ENCODE measurements at regions not wholly inside any gene's neighbourhood (a gene's known extent, or its start where the extent isn't known, plus 50 kb on each side); places are given as distances from the start of the nearest gene placed in this dataset.

DNA sequence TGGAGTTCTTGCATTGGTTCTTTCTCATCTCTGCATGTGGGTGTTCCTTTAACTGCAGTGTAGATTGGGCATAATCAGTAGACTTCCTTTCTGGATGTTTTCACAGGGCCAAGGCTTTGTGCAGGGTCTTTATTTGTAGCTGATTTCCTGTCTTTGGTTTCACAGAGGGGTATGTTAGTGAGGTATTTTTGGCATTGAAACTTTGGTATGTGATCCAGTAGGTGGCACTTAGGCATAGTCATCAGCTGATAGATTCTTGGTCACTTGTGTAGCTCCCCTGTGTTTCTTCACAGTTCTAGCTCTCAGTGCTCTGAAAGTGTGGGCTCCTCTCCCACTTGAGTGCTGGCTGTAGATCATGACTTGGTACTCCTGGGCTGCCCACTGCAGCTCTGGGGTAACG is 52.7 kb upstream of the LMO3 start:
- TF ChIP-seq, protein P1, sequence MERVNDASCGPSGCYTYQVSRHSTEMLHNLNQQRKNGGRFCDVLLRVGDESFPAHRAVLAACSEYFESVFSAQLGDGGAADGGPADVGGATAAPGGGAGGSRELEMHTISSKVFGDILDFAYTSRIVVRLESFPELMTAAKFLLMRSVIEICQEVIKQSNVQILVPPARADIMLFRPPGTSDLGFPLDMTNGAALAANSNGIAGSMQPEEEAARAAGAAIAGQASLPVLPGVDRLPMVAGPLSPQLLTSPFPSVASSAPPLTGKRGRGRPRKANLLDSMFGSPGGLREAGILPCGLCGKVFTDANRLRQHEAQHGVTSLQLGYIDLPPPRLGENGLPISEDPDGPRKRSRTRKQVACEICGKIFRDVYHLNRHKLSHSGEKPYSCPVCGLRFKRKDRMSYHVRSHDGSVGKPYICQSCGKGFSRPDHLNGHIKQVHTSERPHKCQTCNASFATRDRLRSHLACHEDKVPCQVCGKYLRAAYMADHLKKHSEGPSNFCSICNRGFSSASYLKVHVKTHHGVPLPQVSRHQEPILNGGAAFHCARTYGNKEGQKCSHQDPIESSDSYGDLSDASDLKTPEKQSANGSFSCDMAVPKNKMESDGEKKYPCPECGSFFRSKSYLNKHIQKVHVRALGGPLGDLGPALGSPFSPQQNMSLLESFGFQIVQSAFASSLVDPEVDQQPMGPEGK (CRISPR knock-in tag; IDR thresholded peaks at IDR 0.05; ENCODE audit: borderline replicate concordance): no peak
- TF ChIP-seq, protein P2, sequence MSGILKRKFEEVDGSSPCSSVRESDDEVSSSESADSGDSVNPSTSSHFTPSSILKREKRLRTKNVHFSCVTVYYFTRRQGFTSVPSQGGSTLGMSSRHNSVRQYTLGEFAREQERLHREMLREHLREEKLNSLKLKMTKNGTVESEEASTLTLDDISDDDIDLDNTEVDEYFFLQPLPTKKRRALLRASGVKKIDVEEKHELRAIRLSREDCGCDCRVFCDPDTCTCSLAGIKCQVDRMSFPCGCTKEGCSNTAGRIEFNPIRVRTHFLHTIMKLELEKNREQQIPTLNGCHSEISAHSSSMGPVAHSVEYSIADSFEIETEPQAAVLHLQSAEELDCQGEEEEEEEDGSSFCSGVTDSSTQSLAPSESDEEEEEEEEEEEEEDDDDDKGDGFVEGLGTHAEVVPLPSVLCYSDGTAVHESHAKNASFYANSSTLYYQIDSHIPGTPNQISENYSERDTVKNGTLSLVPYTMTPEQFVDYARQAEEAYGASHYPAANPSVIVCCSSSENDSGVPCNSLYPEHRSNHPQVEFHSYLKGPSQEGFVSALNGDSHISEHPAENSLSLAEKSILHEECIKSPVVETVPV (CRISPR knock-in tag; IDR thresholded peaks at IDR 0.05): no peak
- TF ChIP-seq TCF4 (CRISPR knock-in tag; IDR thresholded peaks at IDR 0.05; ENCODE audit: borderline replicate concordance): no peak
- TF ChIP-seq SNAI2 (CRISPR knock-in tag; IDR thresholded peaks at IDR 0.05): no peak
- no peak for TF ChIP-seq ZNF8 (CRISPR knock-in tag; IDR thresholded peaks at IDR 0.05)
- no peak for TF ChIP-seq ZFP3 (CRISPR knock-in tag; IDR thresholded peaks at IDR 0.05)
- TF ChIP-seq ISL1 (CRISPR knock-in tag; IDR thresholded peaks at IDR 0.05): no peak
- TF ChIP-seq ZNF565 (CRISPR knock-in tag; conservative IDR thresholded peaks at IDR 0.05; ENCODE audit: low read depth): no peak

Measured in SK-N-SH treated with all-trans-retinoic acid at 6 μM for 48 hours (cell line).